ENCODE measurements at regions not wholly inside any gene's neighbourhood (a gene's known extent, or its start where the extent isn't known, plus 50 kb on each side); places are given as distances from the start of the nearest gene placed in this dataset.

DNA sequence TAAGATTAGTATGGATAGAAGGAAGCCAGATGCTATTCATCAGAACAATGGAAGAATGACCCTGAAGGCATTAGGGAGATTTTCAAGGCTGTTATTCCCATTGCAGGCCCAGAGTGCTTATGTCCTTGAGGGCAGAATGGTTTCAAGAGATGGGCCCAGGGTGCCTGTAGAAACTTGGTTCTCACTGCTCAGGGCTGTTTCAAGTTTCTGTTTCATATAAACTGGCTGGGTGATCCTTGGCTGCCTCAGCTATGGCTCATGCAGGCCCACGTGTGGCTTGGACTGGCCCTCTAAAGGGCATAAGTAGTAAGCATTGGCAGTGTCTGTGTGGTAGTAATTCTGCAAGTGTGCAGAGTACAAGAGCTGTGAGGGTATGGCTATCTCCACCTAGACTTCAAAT is 540.9 kb upstream of the MAN1A1 start:
- Histone ChIP-seq H3K27ac (ENCODE audit: low read depth, low read length, poor library complexity, severe bottlenecking) (no peak overlapping the region), H3K36me3 (ENCODE audit: insufficient read depth, low read length) (no peaks in the 10 kb centered on the region), H3K9me3 (ENCODE audit: low read length) (no peaks in the 10 kb centered on the region), H3K4me2 (ENCODE audit: low read length) (no peak overlapping the region), H3K4me3 (ENCODE audit: low read depth, low read length, poor library complexity, severe bottlenecking) (no peak overlapping the region), H3K4me1 (ENCODE audit: insufficient read depth, low read length, poor library complexity, severe bottlenecking) (no peaks in the 10 kb centered on the region), H3K79me2 (ENCODE audit: insufficient read depth, low read depth, low read length) (no peaks in the 10 kb centered on the region), H3K9me2 (ENCODE audit: insufficient read depth, low read length) (no peaks in the 10 kb centered on the region), H4K20me1 (ENCODE audit: insufficient read depth, low read length) (no peaks in the 10 kb centered on the region), H2AFZ (ENCODE audit: low read length) (no peak overlapping the region)
- no peak for DNase-seq (ENCODE audit: low spot score)
- intact Hi-C loops (cut with micrococcal nuclease; ENCODE audit: unreplicated experiment): no loop called here
- no TSS peak for BruUV-seq (replicated peaks)
- CTCF ChIA-PET (ENCODE audit: unreplicated experiment): no interaction called here
- POLR2A ChIA-PET: no interaction called here
- TF ChIP-seq EZH2phosphoT487 (IDR thresholded peaks at IDR 0.05; ENCODE audit: borderline replicate concordance, low read depth, low read length) (no peak), CTCF (conservative IDR thresholded peaks at IDR 0.05; ENCODE audit: low read length) (no peak)

DNA sequence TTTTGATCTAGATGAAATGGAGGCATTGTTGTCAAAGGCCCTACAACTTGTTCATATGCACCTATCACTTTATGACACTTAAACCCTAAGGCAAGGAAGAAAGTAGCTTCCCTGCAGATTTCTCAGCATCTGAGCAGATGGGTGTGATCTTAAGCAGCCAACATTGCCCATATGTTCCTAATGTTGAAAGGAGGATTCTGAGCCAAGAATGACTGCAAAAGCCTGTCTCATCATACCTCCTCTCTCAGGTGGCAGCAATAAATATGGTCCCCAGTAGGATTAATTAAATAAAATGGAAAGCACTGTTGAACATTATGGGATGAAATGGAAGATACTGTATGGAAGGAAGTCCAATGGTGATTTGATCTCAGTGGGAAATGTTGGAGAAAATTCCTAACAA is 538.1 kb upstream of the MAN1A1 start:
- no peak overlapping the region for H3K27ac ChIP-seq (ENCODE audit: low read depth, low read length, poor library complexity, severe bottlenecking)
- no peaks in the 10 kb centered on the region for H4K20me1 ChIP-seq (ENCODE audit: insufficient read depth, low read length)
- H3K4me2 ChIP-seq (ENCODE audit: low read length): no peak overlapping the region
- 0 out of 2 replicates have a peak, but pooled peaks cover 4% of the 10 kb centered on the region for H3K9me3 ChIP-seq (ENCODE audit: low read length)
- no peaks in the 10 kb centered on the region for H3K4me1 ChIP-seq (ENCODE audit: insufficient read depth, low read length, poor library complexity, severe bottlenecking)
- H2AFZ ChIP-seq (ENCODE audit: low read length): no peak overlapping the region
- intact Hi-C loops (cut with micrococcal nuclease; ENCODE audit: unreplicated experiment): no loop called here
- DNase-seq (ENCODE audit: low spot score): no peak
- ChIA-PET CTCF (ENCODE audit: unreplicated experiment) (no interaction called here), POLR2A (no interaction called here)
- BruUV-seq (replicated peaks): no TSS peak
- H3K4me3 ChIP-seq (ENCODE audit: low read depth, low read length, poor library complexity, severe bottlenecking): no peak overlapping the region
- H3K79me2 ChIP-seq (ENCODE audit: insufficient read depth, low read depth, low read length): no peaks in the 10 kb centered on the region
- no peaks in the 10 kb centered on the region for H3K9me2 ChIP-seq (ENCODE audit: insufficient read depth, low read length)
- H3K36me3 ChIP-seq (ENCODE audit: insufficient read depth, low read length): no peaks in the 10 kb centered on the region
- no peak for TF ChIP-seq CTCF (conservative IDR thresholded peaks at IDR 0.05; ENCODE audit: low read length)
- TF ChIP-seq EZH2phosphoT487 (IDR thresholded peaks at IDR 0.05; ENCODE audit: borderline replicate concordance, low read depth, low read length): no peak

DNA sequence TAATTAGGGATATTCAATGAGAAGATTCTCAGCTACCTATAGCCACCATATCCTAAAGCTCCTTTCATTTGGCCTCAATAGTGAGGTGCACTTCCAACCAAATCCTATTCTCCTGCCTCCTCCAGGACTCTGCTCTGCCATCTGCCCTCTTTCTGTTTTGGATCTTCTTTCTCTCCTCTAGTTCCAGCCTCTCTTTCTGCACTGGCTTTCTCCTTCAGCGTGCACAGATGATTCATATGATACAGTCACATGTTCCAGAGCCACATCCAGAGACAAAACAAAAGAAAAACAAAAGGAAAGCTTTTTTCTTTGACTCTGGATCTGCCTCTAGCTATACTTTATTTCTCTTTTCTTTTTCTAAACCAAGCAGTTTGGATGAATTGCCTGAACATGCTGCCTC is 531.9 kb upstream of the MAN1A1 start:
- Histone ChIP-seq H3K9me2 (ENCODE audit: insufficient read depth, low read length) (no peaks in the 10 kb centered on the region), H3K9me3 (ENCODE audit: low read length) (0 out of 2 replicates have a peak, but pooled peaks cover 4% of the 10 kb centered on the region), H3K4me3 (ENCODE audit: low read depth, low read length, poor library complexity, severe bottlenecking) (no peak overlapping the region), H3K4me2 (ENCODE audit: low read length) (no peak overlapping the region), H3K36me3 (ENCODE audit: insufficient read depth, low read length) (no peaks in the 10 kb centered on the region), H3K27ac (ENCODE audit: low read depth, low read length, poor library complexity, severe bottlenecking) (no peak overlapping the region), H3K4me1 (ENCODE audit: insufficient read depth, low read length, poor library complexity, severe bottlenecking) (no peaks in the 10 kb centered on the region), H4K20me1 (ENCODE audit: insufficient read depth, low read length) (no peaks in the 10 kb centered on the region), H3K79me2 (ENCODE audit: insufficient read depth, low read depth, low read length) (no peaks in the 10 kb centered on the region), H2AFZ (ENCODE audit: low read length) (no peak overlapping the region)
- DNase-seq (ENCODE audit: low spot score): no peak
- no peak for TF ChIP-seq CTCF (conservative IDR thresholded peaks at IDR 0.05; ENCODE audit: low read length)
- no peak for TF ChIP-seq EZH2phosphoT487 (IDR thresholded peaks at IDR 0.05; ENCODE audit: borderline replicate concordance, low read depth, low read length)
- ChIA-PET CTCF (ENCODE audit: unreplicated experiment) (no interaction called here), POLR2A (interaction anchor here (1.0 kb wide), 2 partner anchors 23 to 53 kb away, joined by 3 to 6 read pairs; no protein-coding TSS in a partner anchor)
- no TSS peak for BruUV-seq (replicated peaks)
- intact Hi-C loops (cut with micrococcal nuclease; ENCODE audit: unreplicated experiment): no loop called here
